HL-60 (cell line): ENCODE measurements at regions not wholly inside any gene's neighbourhood (a gene's known extent, or its start where the extent isn't known, plus 50 kb on each side); places are given as distances from the start of the nearest gene placed in this dataset.

ENCODE experiments used
- GABPA ChIP-seq: IDR thresholded peaks from 2 replicates; pipeline ENCODE4 v1.6.1; 2012; ENCODE audit warnings: low read depth
- POLR2AphosphoS5 ChIP-seq: IDR thresholded peaks from 2 replicates; pipeline ENCODE4 v1.6.1; 2012; ENCODE audit warnings: low read depth
- TF ChIP-seq, protein P1 (sequence below): IDR thresholded peaks from one replicate; pipeline ENCODE4 v1.5.1; 2011; ENCODE audit warnings: low read length, control low read depth, inconsistent platforms; ENCODE audit not compliant: insufficient read depth
- TF ChIP-seq, protein P2 (sequence below): IDR thresholded peaks from 2 replicates; pipeline ENCODE4 v1.6.1; 2012; ENCODE audit warnings: low read depth; ENCODE audit not compliant: insufficient replicate concordance

DNA sequence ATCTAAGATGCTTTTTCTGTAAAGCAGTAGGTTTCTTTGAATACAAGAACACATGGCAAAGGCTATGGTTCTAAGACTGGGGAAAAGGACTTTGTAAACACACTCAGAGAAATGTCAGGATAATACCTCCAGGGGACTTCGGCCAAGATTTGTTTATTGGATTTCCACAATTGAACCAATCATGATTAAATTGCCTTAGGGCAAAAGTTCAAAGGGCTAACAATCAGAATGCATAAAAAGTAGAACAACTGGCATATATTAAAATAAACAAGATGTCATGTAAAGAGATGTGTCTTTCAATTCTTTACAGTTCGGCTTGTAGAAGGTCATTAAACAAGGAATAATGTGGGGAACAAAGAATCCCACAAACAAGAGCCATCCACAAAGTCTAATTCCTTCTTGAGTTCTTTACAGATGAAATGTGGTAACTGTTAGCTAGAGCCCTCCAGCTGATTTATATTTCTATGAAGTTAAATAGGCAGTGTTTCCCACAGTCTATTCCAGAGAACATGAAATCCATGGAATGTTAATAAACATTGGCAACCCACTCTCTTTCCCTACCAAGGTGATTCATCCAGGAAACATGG, 565.5 kb downstream of the ZNF608 start:
- TF ChIP-seq, protein P1, sequence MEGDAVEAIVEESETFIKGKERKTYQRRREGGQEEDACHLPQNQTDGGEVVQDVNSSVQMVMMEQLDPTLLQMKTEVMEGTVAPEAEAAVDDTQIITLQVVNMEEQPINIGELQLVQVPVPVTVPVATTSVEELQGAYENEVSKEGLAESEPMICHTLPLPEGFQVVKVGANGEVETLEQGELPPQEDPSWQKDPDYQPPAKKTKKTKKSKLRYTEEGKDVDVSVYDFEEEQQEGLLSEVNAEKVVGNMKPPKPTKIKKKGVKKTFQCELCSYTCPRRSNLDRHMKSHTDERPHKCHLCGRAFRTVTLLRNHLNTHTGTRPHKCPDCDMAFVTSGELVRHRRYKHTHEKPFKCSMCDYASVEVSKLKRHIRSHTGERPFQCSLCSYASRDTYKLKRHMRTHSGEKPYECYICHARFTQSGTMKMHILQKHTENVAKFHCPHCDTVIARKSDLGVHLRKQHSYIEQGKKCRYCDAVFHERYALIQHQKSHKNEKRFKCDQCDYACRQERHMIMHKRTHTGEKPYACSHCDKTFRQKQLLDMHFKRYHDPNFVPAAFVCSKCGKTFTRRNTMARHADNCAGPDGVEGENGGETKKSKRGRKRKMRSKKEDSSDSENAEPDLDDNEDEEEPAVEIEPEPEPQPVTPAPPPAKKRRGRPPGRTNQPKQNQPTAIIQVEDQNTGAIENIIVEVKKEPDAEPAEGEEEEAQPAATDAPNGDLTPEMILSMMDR, result no peak
- TF ChIP-seq POLR2AphosphoS5 (no peak), GABPA (no peak)
- TF ChIP-seq, protein P2, sequence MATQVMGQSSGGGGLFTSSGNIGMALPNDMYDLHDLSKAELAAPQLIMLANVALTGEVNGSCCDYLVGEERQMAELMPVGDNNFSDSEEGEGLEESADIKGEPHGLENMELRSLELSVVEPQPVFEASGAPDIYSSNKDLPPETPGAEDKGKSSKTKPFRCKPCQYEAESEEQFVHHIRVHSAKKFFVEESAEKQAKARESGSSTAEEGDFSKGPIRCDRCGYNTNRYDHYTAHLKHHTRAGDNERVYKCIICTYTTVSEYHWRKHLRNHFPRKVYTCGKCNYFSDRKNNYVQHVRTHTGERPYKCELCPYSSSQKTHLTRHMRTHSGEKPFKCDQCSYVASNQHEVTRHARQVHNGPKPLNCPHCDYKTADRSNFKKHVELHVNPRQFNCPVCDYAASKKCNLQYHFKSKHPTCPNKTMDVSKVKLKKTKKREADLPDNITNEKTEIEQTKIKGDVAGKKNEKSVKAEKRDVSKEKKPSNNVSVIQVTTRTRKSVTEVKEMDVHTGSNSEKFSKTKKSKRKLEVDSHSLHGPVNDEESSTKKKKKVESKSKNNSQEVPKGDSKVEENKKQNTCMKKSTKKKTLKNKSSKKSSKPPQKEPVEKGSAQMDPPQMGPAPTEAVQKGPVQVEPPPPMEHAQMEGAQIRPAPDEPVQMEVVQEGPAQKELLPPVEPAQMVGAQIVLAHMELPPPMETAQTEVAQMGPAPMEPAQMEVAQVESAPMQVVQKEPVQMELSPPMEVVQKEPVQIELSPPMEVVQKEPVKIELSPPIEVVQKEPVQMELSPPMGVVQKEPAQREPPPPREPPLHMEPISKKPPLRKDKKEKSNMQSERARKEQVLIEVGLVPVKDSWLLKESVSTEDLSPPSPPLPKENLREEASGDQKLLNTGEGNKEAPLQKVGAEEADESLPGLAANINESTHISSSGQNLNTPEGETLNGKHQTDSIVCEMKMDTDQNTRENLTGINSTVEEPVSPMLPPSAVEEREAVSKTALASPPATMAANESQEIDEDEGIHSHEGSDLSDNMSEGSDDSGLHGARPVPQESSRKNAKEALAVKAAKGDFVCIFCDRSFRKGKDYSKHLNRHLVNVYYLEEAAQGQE, result no peak
